OCI-LY1 (cell line): ENCODE measurements at regions not wholly inside any gene's neighbourhood (a gene's known extent, or its start where the extent isn't known, plus 50 kb on each side); places are given as distances from the start of the nearest gene placed in this dataset.
"Not testable (repeated sequence)": the region's sequence is repeated elsewhere in the genome, so short reads cannot be mapped to it uniquely, and the experiment has no call there.

Experiments
- H2AFZ ChIP-seq: fragments of 200-600 bp; sonication (generic), shearing (Covaris generic); 2 replicates; pipeline ENCODE4 v1.6.0; 2014; ENCODE audit warnings: antibody characterized with exemption, mild to moderate bottlenecking, low read length
- H3F3A ChIP-seq: fragments of 200-600 bp; sonication (generic), shearing (Covaris generic); 2 replicates; pipeline ENCODE4 v1.6.0; 2014; ENCODE audit warnings: mild to moderate bottlenecking, antibody characterized with exemption, low read length, moderate library complexity; ENCODE audit not compliant: insufficient read depth
- H3K27ac ChIP-seq: fragments of 200-600 bp; sonication (generic); 2 replicates; pipeline ENCODE4 v1.5.1; 2014; ENCODE audit warnings: low read length, mixed run types, mild to moderate bottlenecking, low read depth; ENCODE audit not compliant: poor library complexity, severe bottlenecking
- H3K27me3 ChIP-seq: fragments of 200-600 bp; sonication (generic); 2 replicates; pipeline ENCODE4 v1.6.0; 2014; ENCODE audit warnings: antibody characterized with exemption, mild to moderate bottlenecking, low read length, moderate library complexity; ENCODE audit not compliant: insufficient read depth
- H3K36me3 ChIP-seq: fragments of 200-600 bp; sonication (generic); 2 replicates; pipeline ENCODE4 v1.6.1; 2014; ENCODE audit warnings: mild to moderate bottlenecking, antibody characterized with exemption, low read length, moderate library complexity, mixed read lengths; ENCODE audit not compliant: insufficient read depth
- H3K4me1 ChIP-seq: fragments of 200-600 bp; sonication (generic); 2 replicates; pipeline ENCODE4 v1.5.1; 2014; ENCODE audit warnings: mild to moderate bottlenecking, low read length, moderate library complexity; ENCODE audit not compliant: insufficient read depth, severe bottlenecking
- H3K4me2 ChIP-seq: fragments of 200-600 bp; sonication (generic), shearing (Covaris generic); 2 replicates; pipeline ENCODE4 v1.6.1; 2014; ENCODE audit warnings: low read length
- H3K4me3 ChIP-seq: fragments of 200-600 bp; sonication (generic); 2 replicates; pipeline ENCODE4 v1.5.1; 2014; ENCODE audit warnings: low read length, low read depth, mild to moderate bottlenecking, mixed read lengths; ENCODE audit not compliant: poor library complexity, severe bottlenecking
- H3K79me2 ChIP-seq: fragments of 200-600 bp; shearing (Covaris generic); 2 replicates; pipeline ENCODE4 v1.6.1; 2016; ENCODE audit warnings: mixed run types, low read length, mixed read lengths; ENCODE audit not compliant: insufficient read depth
- H3K9ac ChIP-seq: fragments of 200-600 bp; sonication (generic), shearing (Covaris generic); 2 replicates; pipeline ENCODE4 v1.6.1; 2014; ENCODE audit warnings: mild to moderate bottlenecking, low read length, mixed read lengths
- H3K9me2 ChIP-seq: fragments of 200-600 bp; sonication (generic), shearing (Covaris generic); 2 replicates; pipeline ENCODE4 v1.6.1; 2014; ENCODE audit warnings: low read depth, mild to moderate bottlenecking, low read length, mixed read lengths
- H3K9me3 ChIP-seq: fragments of 200-600 bp; shearing (Covaris generic); 2 replicates; pipeline ENCODE4 v1.6.1; 2014; ENCODE audit warnings: low read length, mixed read lengths
- H4K20me1 ChIP-seq: fragments of 200-600 bp; sonication (generic), shearing (Covaris generic); 2 replicates; pipeline ENCODE4 v1.6.0; 2016; ENCODE audit warnings: mild to moderate bottlenecking, low read length; ENCODE audit not compliant: insufficient read depth
- CTCF ChIP-seq: fragments of 200-600 bp; sonication (generic), shearing (Covaris generic); IDR thresholded peaks from 2 replicates; pipeline ENCODE4 v1.5.1; 2017; ENCODE audit warnings: mild to moderate bottlenecking, antibody characterized with exemption, low read length, moderate library complexity, mixed read lengths
- EZH2 ChIP-seq: fragments of 200-600 bp; sonication (generic), shearing (Covaris generic); IDR thresholded peaks from 2 replicates; pipeline ENCODE4 v1.8.0; 2017; ENCODE audit warnings: borderline replicate concordance, mixed run types, mild to moderate bottlenecking, antibody characterized with exemption, low read length, moderate library complexity, mixed read lengths

- Histone ChIP-seq H3K27ac (no peak overlapping the region), H3K4me1 (no peaks in the 10 kb centered on the region), H3K27me3 (no peaks in the 10 kb centered on the region), H2AFZ (no peak overlapping the region), H3K79me2 (no peaks in the 10 kb centered on the region), H3K9me2 (no peaks in the 10 kb centered on the region), H3K9me3 (no peaks in the 10 kb centered on the region), H3K4me2 (no peak overlapping the region), H3F3A (no peaks in the 10 kb centered on the region), H3K36me3 (no peaks in the 10 kb centered on the region), H3K9ac (no peak overlapping the region), H3K4me3 (no peak overlapping the region), H4K20me1 (no peaks in the 10 kb centered on the region)
- TF ChIP-seq CTCF (no peak), EZH2 (no peak)
Observed at GRCh38 chr3:84724877-84725276, 233.9 kb upstream of the CADM2 start.

- Histone ChIP-seq H3K36me3 (no peaks in the 10 kb centered on the region), H3K4me2 (no peak overlapping the region), H3K4me3 (no peak overlapping the region), H3K4me1 (no peaks in the 10 kb centered on the region), H3F3A (no peaks in the 10 kb centered on the region), H3K9me2 (no peaks in the 10 kb centered on the region), H2AFZ (no peak overlapping the region), H3K27me3 (no peaks in the 10 kb centered on the region), H3K27ac (no peak overlapping the region), H4K20me1 (no peaks in the 10 kb centered on the region), H3K9ac (no peak overlapping the region), H3K9me3 (no peaks in the 10 kb centered on the region), H3K79me2 (no peaks in the 10 kb centered on the region)
- TF ChIP-seq CTCF (no peak), EZH2 (no peak)
Observed at GRCh38 chr3:84727616-84728015, 231.2 kb upstream of the CADM2 start.

- H4K20me1 ChIP-seq, H3K9me3 ChIP-seq, H3K79me2 ChIP-seq, H3F3A ChIP-seq, H3K27me3 ChIP-seq, H3K4me3 ChIP-seq, H3K9ac ChIP-seq, H3K36me3 ChIP-seq, H3K4me1 ChIP-seq, H3K4me2 ChIP-seq, H2AFZ ChIP-seq, H3K9me2 ChIP-seq, H3K27ac ChIP-seq: not testable (repeated sequence)
Observed at GRCh38 chr3:84734731-84735130, 224.1 kb upstream of the CADM2 start.

GRCh38 chr3:84738086-84738485 is 220.7 kb upstream of the CADM2 start:
- H2AFZ ChIP-seq, result no peak overlapping the region
- no peak overlapping the region for H3K4me2 ChIP-seq
- H3K9ac ChIP-seq, result no peak overlapping the region

More at GRCh38 chr3:84738086-84738485, 220.7 kb upstream of the CADM2 start:
- H3K4me1 ChIP-seq, result no peaks in the 10 kb centered on the region
- TF ChIP-seq CTCF (no peak), EZH2 (no peak)
- no peaks in the 10 kb centered on the region for H3K9me2 ChIP-seq
- H3K36me3 ChIP-seq, result no peaks in the 10 kb centered on the region
- H3F3A ChIP-seq, result no peaks in the 10 kb centered on the region
- no peak overlapping the region for H3K4me3 ChIP-seq
- H3K27me3 ChIP-seq, result no peaks in the 10 kb centered on the region
- no peak overlapping the region for H3K27ac ChIP-seq
- no peaks in the 10 kb centered on the region for H3K79me2 ChIP-seq
- no peaks in the 10 kb centered on the region for H3K9me3 ChIP-seq
- no peaks in the 10 kb centered on the region for H4K20me1 ChIP-seq
